ENCODE measurements at regions not wholly inside any gene's neighbourhood (a gene's known extent, or its start where the extent isn't known, plus 50 kb on each side); places are given as distances from the start of the nearest gene placed in this dataset.

GRCh38 chr1:171397851-171398469, 84.0 kb downstream of the FMO4 start (continued):
- TF ChIP-seq CHD7 (IDR thresholded peaks at IDR 0.05; ENCODE audit: insufficient replicate concordance, low read length): no peak

Measured in H1 (cell line).